ENCODE measurements at regions not wholly inside any gene's neighbourhood (a gene's known extent, or its start where the extent isn't known, plus 50 kb on each side); places are given as distances from the start of the nearest gene placed in this dataset.
"Not testable (repeated sequence)": the region's sequence is repeated elsewhere in the genome, so short reads cannot be mapped to it uniquely, and the experiment has no call there.

DNA sequence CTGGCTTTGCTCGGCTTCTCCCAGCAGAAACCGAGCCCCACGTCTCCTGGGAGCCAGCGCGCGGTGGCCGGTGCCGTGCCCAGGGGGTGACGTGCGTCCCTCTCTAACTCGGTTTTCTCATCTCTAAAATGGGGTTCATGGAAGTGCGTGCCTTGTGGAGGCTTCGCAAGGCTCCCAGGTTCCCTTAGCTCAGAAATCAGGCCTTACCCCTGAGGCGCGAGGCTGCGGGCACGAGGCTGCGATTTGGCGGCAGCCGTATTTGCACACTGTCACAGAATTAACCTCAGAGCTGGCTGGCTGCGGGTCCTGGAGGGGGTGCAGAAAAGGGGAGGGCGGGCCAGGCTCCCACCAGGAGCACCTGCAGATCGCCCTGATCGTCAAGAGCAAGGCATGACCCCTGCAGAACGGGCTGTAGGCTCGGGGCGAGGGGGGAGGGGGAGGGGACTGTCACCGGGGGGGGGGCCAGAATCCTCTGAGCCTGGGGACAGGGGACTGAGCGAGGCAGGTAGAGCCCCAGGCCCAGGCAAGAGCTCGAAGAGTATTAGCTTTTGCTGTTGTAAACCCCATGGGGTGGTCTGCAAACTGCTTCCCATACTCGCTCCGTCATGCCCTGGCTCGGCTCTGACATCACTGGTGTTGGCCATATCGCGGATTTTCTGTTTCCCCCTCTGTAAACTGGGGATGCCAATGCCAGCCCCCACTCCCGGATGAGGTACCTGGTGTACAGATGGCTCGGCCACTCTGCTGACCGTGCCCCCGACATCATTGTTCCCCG, 62.2 kb downstream of the CCNE1 start:
- ATAC-seq, result no peak

DNA sequence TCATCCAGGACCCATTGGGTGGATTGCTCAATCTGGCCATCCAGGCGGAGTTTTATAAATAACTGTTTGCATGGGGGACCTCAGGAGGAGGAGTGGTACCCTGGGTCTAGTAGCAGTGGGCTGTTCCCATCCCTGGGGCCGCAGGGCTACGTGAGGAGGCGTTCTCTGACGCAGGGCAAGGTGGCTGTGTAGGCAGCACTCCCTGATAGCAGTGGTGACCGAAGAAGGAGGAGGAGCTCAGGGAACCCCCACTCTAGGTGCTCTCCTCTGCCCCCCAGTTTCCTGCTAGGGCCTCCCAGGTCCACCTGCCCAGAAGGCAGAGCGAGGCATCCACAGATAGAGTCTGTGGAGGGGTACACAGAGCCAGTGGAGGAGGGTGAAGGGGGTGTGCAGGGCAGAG, 64.1 kb downstream of the CCNE1 start:
- ATAC-seq, result no peak

DNA sequence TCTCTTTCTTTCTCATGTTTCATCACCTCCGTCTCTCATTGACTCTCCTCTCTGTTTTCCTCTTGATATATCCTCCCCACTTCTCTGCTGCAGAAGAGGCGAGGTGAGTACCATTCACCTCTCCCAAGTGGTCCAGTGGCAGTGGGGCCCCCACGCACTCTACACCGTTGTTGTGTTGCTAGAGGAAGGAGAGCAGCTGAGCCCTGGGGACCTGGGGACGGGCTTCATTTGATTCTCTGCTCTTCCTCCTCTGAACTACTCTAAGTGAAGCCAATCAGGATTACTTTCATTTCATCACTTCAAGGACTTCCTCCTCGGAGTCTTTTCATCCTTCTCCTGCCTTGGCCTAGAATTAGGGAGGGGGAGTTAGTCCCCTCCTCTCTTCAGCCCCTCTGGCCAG, 64.6 kb downstream of the CCNE1 start:
- ATAC-seq, result no peak

GRCh38 chr19:29876908-29877307, 65.1 kb downstream of the CCNE1 start:
- ATAC-seq, result not testable (repeated sequence)

GRCh38 chr19:29878973-29879654, 62.9 kb upstream of the URI1 start:
- ATAC-seq, result peak; percentile 48

DNA sequence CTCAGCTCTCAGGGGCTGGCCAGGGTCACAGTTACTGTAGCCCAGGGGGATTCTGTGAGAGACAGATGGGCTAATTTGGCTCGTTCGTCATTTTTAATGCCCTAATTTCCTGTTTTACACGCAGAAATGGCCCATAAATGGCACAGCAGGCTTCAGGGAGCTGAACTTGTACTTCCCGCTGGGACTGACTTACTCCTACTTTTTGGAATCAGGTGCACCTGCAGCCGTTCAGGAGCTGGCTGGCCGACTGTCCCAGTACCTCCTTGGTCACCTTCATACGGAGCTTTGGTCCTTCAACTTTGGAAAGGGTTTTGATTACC, 62.4 kb upstream of the URI1 start:
- no peak for ATAC-seq

GRCh38 chr19:29880498-29881081, 61.4 kb upstream of the URI1 start:
- ATAC-seq, result peak; percentile 43

GRCh38 chr19:29881386-29881785, 60.7 kb upstream of the URI1 start:
- ATAC-seq, result no peak

- no peak for ATAC-seq
These were observed 59.3 kb upstream of the URI1 start for GRCh38 chr19:29882719-29883105.

DNA sequence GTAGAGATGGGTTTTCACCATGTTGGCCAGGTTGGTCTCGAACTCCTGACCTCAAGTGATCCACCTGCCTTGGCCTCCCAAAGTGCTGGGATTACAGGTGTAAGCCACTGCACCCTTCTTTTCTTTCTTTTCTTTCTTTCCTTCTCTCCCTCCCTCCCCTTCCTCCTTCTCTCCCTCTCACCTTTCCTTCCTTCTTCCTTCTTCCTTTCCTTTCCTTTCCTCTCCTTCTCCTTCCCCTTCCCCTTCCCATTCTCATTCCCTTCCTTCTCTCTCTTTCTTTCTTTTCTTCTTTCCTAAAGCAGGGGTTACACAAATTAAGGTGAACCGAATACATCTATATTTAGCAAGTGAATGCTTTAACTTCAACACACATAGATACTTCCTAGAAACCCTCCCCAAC, 58.0 kb upstream of the URI1 start:
- ATAC-seq, result no peak

DNA sequence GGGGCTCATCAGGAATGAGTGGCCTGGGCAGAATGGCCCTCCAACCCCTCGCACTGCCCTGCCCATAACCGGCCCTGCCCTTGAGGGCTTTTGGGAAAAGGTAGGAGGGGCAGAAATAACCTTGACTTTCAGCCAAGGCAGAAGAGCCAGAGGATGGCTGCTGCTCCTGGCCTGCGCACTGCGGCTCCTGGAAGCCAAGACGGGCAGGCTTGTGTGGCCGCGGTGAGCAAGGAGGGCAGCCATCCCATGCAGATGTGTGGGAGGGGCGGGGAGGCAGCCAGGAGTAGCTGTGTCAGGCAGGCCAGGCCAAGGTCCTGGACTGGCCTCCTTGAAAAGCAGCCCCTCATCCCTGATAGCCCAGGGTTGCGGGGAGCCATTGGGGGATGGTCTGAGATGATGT, 57.6 kb upstream of the URI1 start:
- no peak for ATAC-seq

DNA sequence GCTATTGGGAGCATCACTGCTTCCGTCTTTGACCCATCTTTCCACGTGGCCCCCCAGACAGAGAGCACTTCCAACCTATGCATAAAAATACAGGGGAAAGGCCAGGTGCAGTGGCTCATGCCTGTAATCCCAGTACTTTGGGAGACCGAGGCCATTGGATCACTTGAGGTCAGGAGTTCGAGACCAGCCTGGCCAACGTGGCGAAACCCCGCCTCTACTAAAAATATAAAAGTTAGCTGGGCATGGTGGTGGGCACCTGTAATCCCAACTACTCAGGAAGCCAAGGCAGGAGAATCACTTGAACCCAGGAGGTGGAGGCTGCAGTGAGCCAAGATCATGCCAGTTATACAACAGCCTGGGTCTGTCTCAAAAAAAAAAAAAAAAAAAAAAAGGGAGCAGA, 55.9 kb upstream of the URI1 start:
- not testable (repeated sequence) for ATAC-seq

GRCh38 chr19:29886586-29886985, 55.5 kb upstream of the URI1 start:
- no peak for ATAC-seq

- ATAC-seq, result peak; percentile 22
These were observed 54.6 kb upstream of the URI1 start for GRCh38 chr19:29887442-29887855.

DNA sequence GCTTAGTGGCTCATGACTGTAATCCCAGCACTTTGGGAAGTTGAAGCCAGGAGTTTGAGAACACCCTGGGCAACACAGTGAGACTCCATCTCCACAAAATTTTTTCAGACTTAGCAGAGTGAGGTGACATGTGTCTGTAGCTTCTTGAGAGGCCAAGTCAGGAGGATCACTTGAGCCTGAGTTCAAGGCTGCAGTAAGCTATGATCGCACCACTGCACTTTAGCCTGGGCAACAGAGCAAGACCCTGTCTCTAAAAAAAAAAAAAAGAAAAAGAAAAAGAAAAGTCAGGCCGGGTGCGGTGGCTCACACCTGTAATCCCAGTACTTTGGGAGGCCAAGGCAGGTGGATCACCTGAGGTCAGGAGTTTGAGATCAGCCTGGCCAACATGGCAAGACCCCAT, 54.0 kb upstream of the URI1 start:
- not testable (repeated sequence) for ATAC-seq

- ATAC-seq, result no peak
These were observed 52.3 kb upstream of the URI1 start for GRCh38 chr19:29889702-29890101.

DNA sequence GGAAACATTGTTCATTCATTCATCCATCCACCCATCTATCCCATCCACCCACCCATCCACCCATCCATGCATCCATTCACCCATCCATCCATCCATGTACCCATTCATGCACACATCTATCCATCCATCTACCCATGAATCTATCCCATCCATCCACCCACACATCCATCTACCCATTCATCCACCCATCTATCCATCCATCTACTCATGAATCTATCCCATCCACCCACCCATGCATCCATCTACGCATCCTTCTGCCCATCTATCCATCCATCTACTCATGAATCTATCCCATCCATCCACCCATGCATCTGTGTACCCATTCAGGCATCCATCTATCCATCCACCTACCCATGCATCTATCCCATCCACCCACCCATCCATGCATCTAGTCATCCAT, 51.6 kb upstream of the URI1 start:
- no peak for ATAC-seq
